EL (cell line): ENCODE measurements at regions not wholly inside any gene's neighbourhood (a gene's known extent, or its start where the extent isn't known, plus 50 kb on each side); places are given as distances from the start of the nearest gene placed in this dataset.
"Not testable (repeated sequence)": the region's sequence is repeated elsewhere in the genome, so short reads cannot be mapped to it uniquely, and the experiment has no call there.

ENCODE experiments used
- DNase-seq: peaks from one replicate; pipeline ENCODE4 v3.0.0-alpha.2; 2016

GRCh38 chr2:37571587-37572136 lies 99.8 kb downstream of the CDC42EP3 start:
- DNase-seq = no peak

GRCh38 chr2:37573451-37574388 lies 97.7 kb downstream of the CDC42EP3 start:
- DNase-seq = peak; percentile 69

- no peak for DNase-seq
Observed at GRCh38 chr2:37575780-37576179, 95.7 kb downstream of the CDC42EP3 start.

- DNase-seq = not testable (repeated sequence)
Observed at GRCh38 chr2:37576194-37576593, 95.2 kb downstream of the CDC42EP3 start.

GRCh38 chr2:37576831-37577230 lies 94.6 kb downstream of the CDC42EP3 start:
- no peak for DNase-seq

- DNase-seq = no peak
Observed at GRCh38 chr2:37579192-37579713, 92.2 kb downstream of the CDC42EP3 start.

- not testable (repeated sequence) for DNase-seq
Observed at GRCh38 chr2:37579949-37580348, 91.5 kb downstream of the CDC42EP3 start.

- DNase-seq = no peak
Observed at GRCh38 chr2:37581433-37581832, 90.0 kb downstream of the CDC42EP3 start.

- no peak for DNase-seq
Observed at GRCh38 chr2:37582481-37583220, 88.8 kb downstream of the CDC42EP3 start.

- DNase-seq = no peak
Observed at GRCh38 chr2:37583402-37583801, 88.0 kb downstream of the CDC42EP3 start.

GRCh38 chr2:37583867-37584266 lies 87.6 kb downstream of the CDC42EP3 start:
- DNase-seq = peak; percentile 73

GRCh38 chr2:37585295-37585908 lies 86.0 kb downstream of the CDC42EP3 start:
- DNase-seq = no peak

- peak; percentile 94 for DNase-seq
Observed at GRCh38 chr2:37585982-37586621, 85.3 kb downstream of the CDC42EP3 start.

GRCh38 chr2:37586663-37587317 lies 84.7 kb downstream of the CDC42EP3 start:
- DNase-seq = no peak

- no peak for DNase-seq
Observed at GRCh38 chr2:37587817-37588216, 83.6 kb downstream of the CDC42EP3 start.

- DNase-seq = no peak
Observed at GRCh38 chr2:37588316-37588777, 83.1 kb downstream of the CDC42EP3 start.

GRCh38 chr2:37589298-37589697 lies 82.1 kb downstream of the CDC42EP3 start:
- peak; percentile 46 for DNase-seq

GRCh38 chr2:37590119-37590571 lies 81.3 kb downstream of the CDC42EP3 start:
- DNase-seq = peak; percentile 89
